ENCODE measurements at regions not wholly inside any gene's neighbourhood (a gene's known extent, or its start where the extent isn't known, plus 50 kb on each side); places are given as distances from the start of the nearest gene placed in this dataset.

DNA sequence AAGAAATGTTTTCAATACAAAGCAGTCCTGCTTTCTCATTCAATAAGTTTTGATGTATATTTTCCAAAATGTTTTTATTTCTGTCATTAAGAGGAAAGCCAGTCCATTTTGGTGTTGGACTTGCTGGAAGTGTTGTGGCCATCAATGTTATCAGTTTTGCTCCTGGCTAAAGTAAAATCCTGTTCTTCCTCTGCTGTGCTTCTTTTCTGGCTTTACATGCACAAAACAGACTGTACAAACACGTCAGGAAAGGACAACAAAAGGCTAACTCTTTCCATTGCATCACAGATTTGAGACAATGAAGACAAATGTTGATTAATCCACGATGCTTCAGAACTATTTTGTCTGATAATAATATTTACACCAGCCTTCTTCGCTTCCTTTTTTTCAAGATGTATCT is 735.4 kb downstream of the LTN1 start:
- TF ChIP-seq CTCF (IDR thresholded peaks at IDR 0.05) (no peak), POLR2A (IDR thresholded peaks at IDR 0.05) (no peak)
